HEK293T (cell line): ENCODE measurements at regions not wholly inside any gene's neighbourhood (a gene's known extent, or its start where the extent isn't known, plus 50 kb on each side); places are given as distances from the start of the nearest gene placed in this dataset.

ENCODE experiments used
- FOXA1 ChIP-seq: fragments of 450-650 bp; IDR thresholded peaks from 2 replicates; pipeline ENCODE4 v1.6.1; 2016; ENCODE audit warnings: mild to moderate bottlenecking
- L3MBTL2 ChIP-seq: fragments of 450-650 bp; conservative IDR thresholded peaks from 2 replicates; pipeline ENCODE4 v1.6.1; 2016; ENCODE audit warnings: mild to moderate bottlenecking
- NFRKB ChIP-seq: fragments of 450-650 bp; IDR thresholded peaks from 2 replicates; pipeline ENCODE4 v1.6.1; 2016; ENCODE audit warnings: mild to moderate bottlenecking, moderate library complexity
- ZNF384 ChIP-seq: fragments of 450-650 bp; IDR thresholded peaks from 2 replicates; pipeline ENCODE4 v1.6.1; 2016
- TF ChIP-seq, protein P1 (sequence below): fragments of 450-650 bp; IDR thresholded peaks from 2 replicates; pipeline ENCODE4 v1.6.1; 2016

DNA sequence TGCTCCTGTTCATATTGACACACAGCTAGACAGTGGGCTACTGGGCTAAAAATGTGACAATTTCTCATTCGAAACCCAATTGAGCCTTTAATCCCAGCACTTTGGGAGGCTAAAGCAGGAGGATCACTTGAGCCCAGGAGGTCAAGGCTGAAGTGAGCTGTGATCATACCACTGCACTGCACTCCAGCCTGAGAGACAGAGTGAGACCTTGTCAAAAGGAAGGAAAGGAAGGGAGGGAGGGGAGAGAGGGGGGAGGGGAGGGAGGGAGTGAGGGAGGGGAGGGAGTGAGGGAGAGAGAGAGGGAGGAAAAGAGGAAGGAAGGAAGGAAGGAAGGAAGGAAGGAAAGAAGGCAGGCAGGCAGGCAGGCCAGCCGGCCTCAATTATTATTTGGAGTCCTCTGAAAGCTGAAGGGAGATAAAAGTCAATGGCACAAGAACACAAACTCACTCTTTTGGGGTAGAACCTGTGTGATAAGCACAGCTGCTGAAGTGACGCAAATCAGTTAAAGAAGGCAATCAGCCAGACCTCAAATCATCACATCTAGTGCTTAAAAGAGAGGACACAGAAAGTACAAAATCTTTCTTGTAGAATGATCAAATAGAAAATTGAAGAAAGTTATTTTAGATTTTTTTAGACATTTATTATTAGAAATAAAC lies 98.1 kb downstream of the CCDC71L start:
- TF ChIP-seq L3MBTL2 (no peak), FOXA1 (no peak), NFRKB (no peak), ZNF384 (no peak)
- TF ChIP-seq, protein P1, sequence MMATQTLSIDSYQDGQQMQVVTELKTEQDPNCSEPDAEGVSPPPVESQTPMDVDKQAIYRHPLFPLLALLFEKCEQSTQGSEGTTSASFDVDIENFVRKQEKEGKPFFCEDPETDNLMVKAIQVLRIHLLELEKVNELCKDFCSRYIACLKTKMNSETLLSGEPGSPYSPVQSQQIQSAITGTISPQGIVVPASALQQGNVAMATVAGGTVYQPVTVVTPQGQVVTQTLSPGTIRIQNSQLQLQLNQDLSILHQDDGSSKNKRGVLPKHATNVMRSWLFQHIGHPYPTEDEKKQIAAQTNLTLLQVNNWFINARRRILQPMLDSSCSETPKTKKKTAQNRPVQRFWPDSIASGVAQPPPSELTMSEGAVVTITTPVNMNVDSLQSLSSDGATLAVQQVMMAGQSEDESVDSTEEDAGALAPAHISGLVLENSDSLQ = no peak
